ENCODE measurements at regions not wholly inside any gene's neighbourhood (a gene's known extent, or its start where the extent isn't known, plus 50 kb on each side); places are given as distances from the start of the nearest gene placed in this dataset.

GRCh38 chrX:1751781-1752180 is 136.9 kb downstream of the ASMT start:
- ChIA-PET CTCF (no interaction called here), POLR2A (no interaction called here), RAD21 (ENCODE audit: unreplicated experiment) (no interaction called here), SMC1A (ENCODE audit: uncharacterized antibody, unreplicated experiment) (no interaction called here)
- ATAC-seq (no peak), FAIRE-seq (no peak), DNase-seq (ENCODE audit: low read depth, low spot score) (no peak)
- in situ Hi-C loops (cut with MboI) (no loop called here), intact Hi-C loops (cut with micrococcal nuclease; ENCODE audit: unreplicated experiment) (no loop called here)
- no TSS peak for BruUV-seq (replicated peaks)
- Histone ChIP-seq H3K9me3 (replicated peaks; ENCODE audit: control insufficient read depth, insufficient read depth, low read length) (no peaks in the 10 kb centered on the region; the same call in 1 of the 3 replicates), H3K79me2 (ENCODE audit: control insufficient read depth, insufficient read depth, low read length) (no peaks in the 10 kb centered on the region), H4K20me1 (ENCODE audit: control insufficient read depth, insufficient read depth) (no peaks in the 10 kb centered on the region), H3K4me3 (no peak overlapping the region), H3K4me2 (ENCODE audit: control insufficient read depth, insufficient read depth) (no peak overlapping the region), H3K9ac (ENCODE audit: control insufficient read depth, insufficient read depth, low read length) (no peak overlapping the region), H2AFZ (ENCODE audit: control insufficient read depth, low read depth, low read length) (no peak overlapping the region), H3K27ac (ENCODE audit: control insufficient read depth, insufficient read depth) (no peak overlapping the region), H3K27me3 (replicated peaks in 1 of 2; ENCODE audit: control insufficient read depth in 2 of 2, insufficient read depth in 2 of 2, low read length in 1 of 2) (no peaks in the 10 kb centered on the region), H3K36me3 (ENCODE audit: control insufficient read depth in 2 of 2, insufficient read depth in 2 of 2, low read length in 1 of 2) (no peaks in the 10 kb centered on the region), H3K4me1 (ENCODE audit: control insufficient read depth, insufficient read depth, low read length) (no peaks in the 10 kb centered on the region)
- WGBS (ENCODE audit: insufficient coverage, insufficient replicate concordance, low lambda C conversion rate, missing lambda C conversion rate), result 39% methylated on average over 5 of the region's 5 CpGs
- TF ChIP-seq ZNF207 (IDR thresholded peaks at IDR 0.05; ENCODE audit: borderline replicate concordance) (no peak), TAF1 (IDR thresholded peaks at IDR 0.05; ENCODE audit: borderline replicate concordance, low read depth, low read length) (no peak), FOXK2 (IDR thresholded peaks at IDR 0.05) (no peak), NBN (IDR thresholded peaks at IDR 0.05) (no peak), ZNF384 (IDR thresholded peaks at IDR 0.05; ENCODE audit: borderline replicate concordance, low read depth, low read length) (no peak), ZBTB4 (CRISPR knock-in tag; IDR thresholded peaks at IDR 0.05) (no peak), NR2F1 (conservative IDR thresholded peaks at IDR 0.05) (no peak), SREBF2 (IDR thresholded peaks at IDR 0.05; ENCODE audit: low read length) (no peak), CREM (IDR thresholded peaks at IDR 0.05; ENCODE audit: low read depth) (no peak), CUX1 (IDR thresholded peaks at IDR 0.05; ENCODE audit: insufficient replicate concordance, low read depth, low read length) (no peak), BACH1 (IDR thresholded peaks at IDR 0.05; ENCODE audit: borderline replicate concordance) (no peak), PBX3 (IDR thresholded peaks at IDR 0.05; ENCODE audit: insufficient replicate concordance, low read depth, low read length) (no peak), RBBP5 (conservative IDR thresholded peaks at IDR 0.05) (no peak), ZNF622 (IDR thresholded peaks at IDR 0.05) (no peak), HDAC2 (IDR thresholded peaks at IDR 0.05) (no peak), KAT2A (conservative IDR thresholded peaks at IDR 0.05; ENCODE audit: control insufficient read depth, low read depth, low read length) (no peak)
